CD4-positive, CD25-positive, alpha-beta regulatory T cell (primary cell): ENCODE measurements at regions not wholly inside any gene's neighbourhood (a gene's known extent, or its start where the extent isn't known, plus 50 kb on each side); places are given as distances from the start of the nearest gene placed in this dataset.

Experiments used
- ATAC-seq, 2 donors: fragments of 150-1000 bp; cut with Tn5 transposase; one replicate each; pipeline ENCODE4 v1.10.0; 2021; ENCODE audit warnings: low read depth in 2 of 2, moderate number of reproducible peaks in 2 of 2, moderate library complexity in 1 of 2
- DNase-seq, 3 donors: peaks; one replicate each; pipeline versions ENCODE4 v3.0.0 to v3.0.0-alpha.2; 2012 to 2022; ENCODE audit warnings: mixed read lengths in 1 of 3
- H3K27ac ChIP-seq: one replicate; pipeline ENCODE4 v1.7.0; 2013; ENCODE audit warnings: mild to moderate bottlenecking, low read length; ENCODE audit not compliant: insufficient read depth, poor library complexity, severe bottlenecking
- H3K27me3 ChIP-seq: one replicate; pipeline ENCODE4 v1.7.0; 2013; ENCODE audit warnings: low read length; ENCODE audit not compliant: control insufficient read depth, insufficient read depth
- H3K36me3 ChIP-seq: one replicate; pipeline ENCODE4 v1.7.0; 2013; ENCODE audit warnings: mild to moderate bottlenecking, low read length, moderate library complexity; ENCODE audit not compliant: control insufficient read depth, insufficient read depth
- H3K4me1 ChIP-seq: 2 replicates; pipeline ENCODE4 v1.7.0; 2013; ENCODE audit warnings: mild to moderate bottlenecking, low read length; ENCODE audit not compliant: insufficient read depth, control insufficient read depth, poor library complexity, severe bottlenecking
- H3K4me3 ChIP-seq: one replicate; pipeline ENCODE4 v1.7.0; 2013; ENCODE audit warnings: low read depth, mild to moderate bottlenecking, low read length, moderate library complexity
- H3K9me3 ChIP-seq, 2 experiments: 1 replicate in 1 of 2; 2 replicates in 1 of 2; pipeline ENCODE4 v1.7.0; 2013; ENCODE audit warnings: low read length in 2 of 2, mild to moderate bottlenecking in 1 of 2, moderate library complexity in 1 of 2; ENCODE audit not compliant: control insufficient read depth in 2 of 2
- H3K27ac Mint-ChIP-seq, 3 donors: one replicate each; pipeline ENCODE4 v1.8.0; 2020 to 2022; ENCODE audit warnings: mild to moderate bottlenecking in 3 of 3, mixed read lengths in 3 of 3, moderate library complexity in 2 of 3
- H3K27me3 Mint-ChIP-seq: one replicate; pipeline ENCODE4 v1.8.0; 2022; ENCODE audit warnings: mild to moderate bottlenecking, mixed read lengths
- H3K36me3 Mint-ChIP-seq: one replicate; pipeline ENCODE4 v1.8.0; 2020; ENCODE audit warnings: mixed read lengths
- H3K4me1 Mint-ChIP-seq, 4 donors: one replicate each; pipeline ENCODE4 v1.8.0; 2020 to 2022; ENCODE audit warnings: mixed read lengths in 4 of 4, mild to moderate bottlenecking in 1 of 4
- H3K4me3 Mint-ChIP-seq, 4 donors: one replicate each; pipeline ENCODE4 v1.8.0; 2020 to 2022; ENCODE audit warnings: mild to moderate bottlenecking in 4 of 4, mixed read lengths in 4 of 4, moderate library complexity in 3 of 4
- H3K9me3 Mint-ChIP-seq, 7 donors: one replicate each; pipeline ENCODE4 v1.8.0; 2020 to 2022; ENCODE audit warnings: mixed read lengths in 7 of 7, mild to moderate bottlenecking in 3 of 7, moderate library complexity in 2 of 7

GRCh38 chr9:16132513-16132912 lies 579.7 kb downstream of the CCDC171 start:
- Histone ChIP-seq H3K9me3 (no peaks in the 10 kb centered on the region), H3K4me3 (no peak overlapping the region), H3K36me3 (no peaks in the 10 kb centered on the region), H3K27me3 (no peaks in the 10 kb centered on the region), H3K27ac (no peak overlapping the region), H3K4me1 (no peaks in the 10 kb centered on the region)
- Mint-ChIP-seq H3K27ac (no peak overlapping the region), H3K27me3 (no peaks in the 10 kb centered on the region), H3K9me3 (peaks cover 0 to 7% (median 0%) of the 10 kb centered on the region in 7 donors), H3K4me1 (peaks cover 0 to 5% (median 0%) of the 10 kb centered on the region in 4 donors), H3K36me3 (no peaks in the 10 kb centered on the region), H3K4me3 (no peak overlapping the region)
- ATAC-seq (no peak), DNase-seq (no peak)

DNA sequence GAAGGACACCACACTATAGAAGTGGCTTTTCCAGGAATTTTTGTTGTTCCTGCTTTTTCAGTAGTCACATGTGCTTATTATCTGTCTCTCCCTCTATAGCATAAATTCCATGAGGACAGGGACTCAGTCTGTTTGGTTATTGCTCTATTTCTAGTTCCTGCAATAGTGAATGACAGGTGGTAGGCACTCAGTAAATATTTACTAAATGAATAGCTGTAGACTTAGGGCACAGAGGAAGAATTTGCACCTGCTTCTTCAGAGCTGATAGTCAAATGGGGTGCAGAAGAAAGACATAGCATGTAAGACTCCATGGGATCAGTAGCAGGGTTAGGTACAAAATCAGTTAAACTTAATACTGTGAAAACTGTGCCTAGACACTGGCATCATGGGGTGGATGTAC lies 580.2 kb downstream of the CCDC171 start:
- H3K4me3 ChIP-seq: no peak overlapping the region
- Mint-ChIP-seq H3K4me1 (peaks cover 0 to 5% (median 0%) of the 10 kb centered on the region in 4 donors), H3K27me3 (no peaks in the 10 kb centered on the region), H3K27ac (no peak overlapping the region), H3K4me3 (no peak overlapping the region), H3K9me3 (peaks cover 0 to 7% (median 0%) of the 10 kb centered on the region in 7 donors), H3K36me3 (no peaks in the 10 kb centered on the region)
- ATAC-seq (no peak), DNase-seq (no peak)
- no peaks in the 10 kb centered on the region for H3K27me3 ChIP-seq
- no peaks in the 10 kb centered on the region for H3K36me3 ChIP-seq
- H3K4me1 ChIP-seq: no peaks in the 10 kb centered on the region
- H3K9me3 ChIP-seq: no peaks in the 10 kb centered on the region
- no peak overlapping the region for H3K27ac ChIP-seq

GRCh38 chr9:16133556-16134227 lies 580.8 kb downstream of the CCDC171 start:
- H3K9me3 ChIP-seq: no peaks in the 10 kb centered on the region
- Mint-ChIP-seq H3K36me3 (no peaks in the 10 kb centered on the region), H3K27ac (peak overlapping the region in 1 of 3 donors; percentile 22), H3K27me3 (no peaks in the 10 kb centered on the region), H3K4me3 (no peak overlapping the region), H3K9me3 (peaks cover 0 to 6% (median 0%) of the 10 kb centered on the region in 7 donors), H3K4me1 (peaks cover 0 to 5% (median 0%) of the 10 kb centered on the region in 4 donors)
- DNase-seq (peak in 1 of 3 donors; percentile 40), ATAC-seq (no peak)
- no peaks in the 10 kb centered on the region for H3K4me1 ChIP-seq
- no peak overlapping the region for H3K4me3 ChIP-seq
- no peak overlapping the region for H3K27ac ChIP-seq
- no peaks in the 10 kb centered on the region for H3K36me3 ChIP-seq
- H3K27me3 ChIP-seq: no peaks in the 10 kb centered on the region

DNA sequence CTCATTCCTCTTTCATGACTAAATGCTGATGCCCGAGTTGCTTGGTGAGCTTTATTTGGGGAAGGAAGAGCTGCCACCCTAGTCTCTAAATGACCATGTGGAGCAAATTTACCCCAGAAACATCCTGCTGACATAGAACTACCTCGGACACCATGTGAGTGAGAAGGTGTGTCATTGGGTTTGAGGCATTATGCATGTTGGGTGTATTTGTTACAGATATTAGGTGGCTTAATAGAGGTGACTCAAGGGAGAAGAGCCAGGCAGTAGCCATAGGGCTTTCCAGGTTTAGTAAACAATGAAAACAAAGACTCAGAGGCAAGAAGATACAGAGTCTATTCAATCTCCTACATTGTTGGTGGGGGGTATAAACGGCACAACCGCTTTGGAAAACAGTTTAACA lies 581.5 kb downstream of the CCDC171 start:
- Mint-ChIP-seq H3K27ac (no peak overlapping the region), H3K4me3 (no peak overlapping the region), H3K27me3 (no peaks in the 10 kb centered on the region), H3K4me1 (peaks cover 0 to 5% (median 0%) of the 10 kb centered on the region in 4 donors), H3K9me3 (peaks cover 0 to 6% (median 0%) of the 10 kb centered on the region in 7 donors), H3K36me3 (no peaks in the 10 kb centered on the region)
- DNase-seq: no peak
- Histone ChIP-seq H3K27ac (no peak overlapping the region), H3K36me3 (no peaks in the 10 kb centered on the region), H3K27me3 (no peaks in the 10 kb centered on the region), H3K9me3 (no peaks in the 10 kb centered on the region), H3K4me3 (no peak overlapping the region), H3K4me1 (no peaks in the 10 kb centered on the region)
- ATAC-seq: no peak

- H3K27me3 ChIP-seq: no peaks in the 10 kb centered on the region
- Mint-ChIP-seq H3K27me3 (no peaks in the 10 kb centered on the region), H3K4me1 (peaks cover 0 to 5% (median 0%) of the 10 kb centered on the region in 4 donors), H3K9me3 (peaks cover 0 to 6% (median 0%) of the 10 kb centered on the region in 7 donors), H3K27ac (no peak overlapping the region), H3K4me3 (no peak overlapping the region), H3K36me3 (no peaks in the 10 kb centered on the region)
- H3K4me1 ChIP-seq: no peaks in the 10 kb centered on the region
- H3K36me3 ChIP-seq: no peaks in the 10 kb centered on the region
- H3K27ac ChIP-seq: no peak overlapping the region
- no peaks in the 10 kb centered on the region for H3K9me3 ChIP-seq
- DNase-seq (no peak), ATAC-seq (no peak)
- no peak overlapping the region for H3K4me3 ChIP-seq
Observed at GRCh38 chr9:16135968-16136367, 583.1 kb downstream of the CCDC171 start.

DNA sequence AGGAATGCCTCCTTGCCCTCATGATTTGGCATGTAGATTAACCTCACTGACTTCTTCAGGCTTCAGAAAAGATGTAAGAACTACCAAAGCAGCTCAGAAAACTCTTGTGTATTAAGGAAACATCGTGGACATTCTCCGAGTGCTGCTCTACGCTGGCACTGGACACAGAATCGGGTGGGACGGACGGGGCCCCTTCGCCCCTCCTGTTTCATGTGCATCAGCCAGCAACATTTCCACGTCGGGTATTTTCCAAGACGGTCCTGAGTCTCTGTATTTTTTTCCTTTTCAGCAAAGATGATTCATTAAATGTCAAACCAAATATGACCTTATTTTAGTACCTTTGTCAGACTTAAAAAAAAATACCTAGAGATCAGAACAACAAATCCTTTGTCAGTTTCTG lies 583.6 kb downstream of the CCDC171 start:
- DNase-seq (no peak), ATAC-seq (no peak)
- no peaks in the 10 kb centered on the region for H3K36me3 Mint-ChIP-seq
- peaks cover 0 to 5% (median 0%) of the 10 kb centered on the region in 4 donors for H3K4me1 Mint-ChIP-seq
- H3K4me1 ChIP-seq: no peaks in the 10 kb centered on the region
- no peak overlapping the region for H3K27ac ChIP-seq
- no peak overlapping the region for H3K4me3 Mint-ChIP-seq
- H3K9me3 Mint-ChIP-seq: peaks cover 0 to 6% (median 0%) of the 10 kb centered on the region in 7 donors
- no peak overlapping the region for H3K4me3 ChIP-seq
- H3K27me3 Mint-ChIP-seq: no peaks in the 10 kb centered on the region
- H3K9me3 ChIP-seq: no peaks in the 10 kb centered on the region
- no peaks in the 10 kb centered on the region for H3K27me3 ChIP-seq
- H3K36me3 ChIP-seq: no peaks in the 10 kb centered on the region
- H3K27ac Mint-ChIP-seq: no peak overlapping the region

- Mint-ChIP-seq H3K27ac (no peak overlapping the region), H3K36me3 (no peaks in the 10 kb centered on the region), H3K4me1 (peaks cover 0 to 5% (median 0%) of the 10 kb centered on the region in 4 donors), H3K4me3 (no peak overlapping the region), H3K9me3 (peaks cover 0 to 4% (median 0%) of the 10 kb centered on the region in 7 donors), H3K27me3 (no peaks in the 10 kb centered on the region)
- no peaks in the 10 kb centered on the region for H3K36me3 ChIP-seq
- H3K9me3 ChIP-seq: no peaks in the 10 kb centered on the region
- DNase-seq: no peak
- no peak overlapping the region for H3K4me3 ChIP-seq
- no peaks in the 10 kb centered on the region for H3K27me3 ChIP-seq
- H3K27ac ChIP-seq: no peak overlapping the region
- H3K4me1 ChIP-seq: no peaks in the 10 kb centered on the region
- no peak for ATAC-seq
Observed at GRCh38 chr9:16136961-16137360, 584.1 kb downstream of the CCDC171 start.
